Panc1 (cell line): ENCODE measurements at regions not wholly inside any gene's neighbourhood (a gene's known extent, or its start where the extent isn't known, plus 50 kb on each side); places are given as distances from the start of the nearest gene placed in this dataset.

Experiments
- ATAC-seq: fragments of 200-7000 bp; cut with Tn5 transposase; 2 replicates; pipeline ENCODE4 v1.9.1; 2020; ENCODE audit warnings: mild to moderate bottlenecking, moderate library complexity
- BruUV-seq: library from RNA; stranded (reverse); fragments of 400-500 nt; replicated peaks from 2 replicates; lab custom pipeline; 2021; lab: Mats Ljungman, UMichigan
- CTCF ChIA-PET: fragments of 300-600 bp; sonication (Branson Sonifier 250); formaldehyde crosslinking; loops from one replicate; lab custom pipeline; 2022; ENCODE audit warnings: antibody characterized with exemption; lab: Charles Lee
- POLR2A ChIA-PET: fragments of 300-600 bp; sonication (Branson Sonifier 250); formaldehyde crosslinking; loops from one replicate; lab custom pipeline; 2022; ENCODE audit warnings: antibody characterized with exemption; lab: Charles Lee
- DNase-seq: peaks from one replicate; pipeline ENCODE4 v3.0.0-alpha.2; 2010; ENCODE audit warnings: low read depth, low spot score
- H3K27ac ChIP-seq: 2 replicates; pipeline ENCODE4 v1.5.1; 2011; ENCODE audit warnings: mild to moderate bottlenecking, low read length, inconsistent platforms
- H3K27me3 ChIP-seq: fragments of 200-500 bp; sonication (Bioruptor generic); 2 replicates; pipeline ENCODE4 v1.6.0; 2014; ENCODE audit warnings: low read length, inconsistent platforms; ENCODE audit not compliant: control insufficient read depth, insufficient read depth
- H3K36me3 ChIP-seq: fragments of 200-500 bp; sonication (Bioruptor generic); 2 replicates; pipeline ENCODE4 v1.5.1; 2014; ENCODE audit warnings: inconsistent platforms, mild to moderate bottlenecking, low read length, moderate library complexity; ENCODE audit not compliant: control insufficient read depth, insufficient read depth
- H3K4me1 ChIP-seq: 2 replicates; pipeline ENCODE4 v1.5.1; 2011; ENCODE audit warnings: inconsistent platforms, mild to moderate bottlenecking, low read length, moderate library complexity; ENCODE audit not compliant: control insufficient read depth, insufficient read depth
- H3K4me3 ChIP-seq, 2 experiments: 2 replicates each; pipeline ENCODE4 v1.5.1; 2011 to 2012; ENCODE audit warnings: low read depth in 2 of 2, low read length in 2 of 2, mild to moderate bottlenecking in 2 of 2, inconsistent platforms in 1 of 2, moderate library complexity in 1 of 2
- H3K9me3 ChIP-seq: fragments of 200-500 bp; sonication (Bioruptor generic); 2 replicates; pipeline ENCODE4 v1.5.1; 2014; ENCODE audit warnings: low read depth, mild to moderate bottlenecking, inconsistent platforms, low read length, moderate library complexity; ENCODE audit not compliant: control insufficient read depth, insufficient read depth
- CTCF ChIP-seq: fragments of 450-650 bp; IDR thresholded peaks from 2 replicates; pipeline ENCODE4 v1.5.1; 2017; ENCODE audit warnings: mild to moderate bottlenecking
- POLR2AphosphoS5 ChIP-seq: IDR thresholded peaks from 2 replicates; pipeline ENCODE4 v1.6.1; 2012; ENCODE audit warnings: mild to moderate bottlenecking, low read depth, low read length, moderate library complexity
- REST ChIP-seq, 2 experiments: IDR thresholded peaks; 2 replicates each; pipeline ENCODE4 v1.6.1; 2011 to 2012; ENCODE audit warnings: low read depth in 2 of 2, control low read depth in 1 of 2, low read length in 1 of 2, mild to moderate bottlenecking in 1 of 2, moderate library complexity in 1 of 2; ENCODE audit not compliant: insufficient read depth in 1 of 2
- SIN3A ChIP-seq: IDR thresholded peaks from 2 replicates; pipeline ENCODE4 v1.6.1; 2012; ENCODE audit warnings: low read depth, mild to moderate bottlenecking, low read length, moderate library complexity, borderline replicate concordance; ENCODE audit not compliant: insufficient read depth
- TCF7L2 ChIP-seq: IDR thresholded peaks from 2 replicates; pipeline ENCODE4 v1.6.1; 2011; ENCODE audit warnings: mild to moderate bottlenecking, low read depth, low read length, inconsistent platforms
- in situ Hi-C: cut with HindIII; loops from 2 replicates; pipeline ENCODE4 v1.10.0; 2016; ENCODE audit warnings: low sequenced_read_pairs, low pct_unique_long_range_greater_than_20kb
- intact Hi-C: fragments of 100-400 bp; cut with micrococcal nuclease; formaldehyde crosslinking; loops from one replicate; pipeline ENCODE4 v1.10.0; 2022; ENCODE audit not compliant: unreplicated experiment

GRCh38 chr9:126017758-126018157, 270.6 kb downstream of the PBX3 start:
- no peaks in the 10 kb centered on the region for H3K36me3 ChIP-seq
- intact Hi-C loops = no loop called here
- ChIA-PET POLR2A (no interaction called here), CTCF (no interaction called here)
- H3K27me3 ChIP-seq = no peaks in the 10 kb centered on the region
- in situ Hi-C loops = no loop called here
- H3K4me3 ChIP-seq = no peak overlapping the region
- H3K4me1 ChIP-seq = no peaks in the 10 kb centered on the region
- no peak for TF ChIP-seq POLR2AphosphoS5
- no peak for TF ChIP-seq TCF7L2
- no peak for TF ChIP-seq SIN3A
- no peak for TF ChIP-seq CTCF
- TF ChIP-seq REST (IDR thresholded peaks at IDR 0.05; ENCODE audit: insufficient read depth in 1 of 2, low read depth in 2 of 2, low read length in 1 of 2) = no peak
- no TSS peak for BruUV-seq
- no peak overlapping the region for H3K27ac ChIP-seq
- DNase-seq (no peak), ATAC-seq (no peak)
- no peaks in the 10 kb centered on the region for H3K9me3 ChIP-seq

- Histone ChIP-seq H3K27me3 (no peaks in the 10 kb centered on the region), H3K9me3 (no peaks in the 10 kb centered on the region), H3K36me3 (no peaks in the 10 kb centered on the region), H3K4me3 (no peak overlapping the region), H3K4me1 (no peaks in the 10 kb centered on the region), H3K27ac (no peak overlapping the region)
- CTCF ChIA-PET = no interaction called here
- intact Hi-C loops (no loop called here), in situ Hi-C loops (no loop called here)
- BruUV-seq = no TSS peak
- POLR2A ChIA-PET = no interaction called here
- no peak for DNase-seq
- no peak for TF ChIP-seq TCF7L2
- TF ChIP-seq REST (IDR thresholded peaks at IDR 0.05; ENCODE audit: insufficient read depth in 1 of 2, low read depth in 2 of 2, low read length in 1 of 2) = no peak
- no peak for TF ChIP-seq CTCF
- no peak for TF ChIP-seq SIN3A
- TF ChIP-seq POLR2AphosphoS5 = no peak
- ATAC-seq = no peak
Observed at GRCh38 chr9:126020836-126021235, 273.7 kb downstream of the PBX3 start.
